GM23338 (cell line): ENCODE measurements at regions not wholly inside any gene's neighbourhood (a gene's known extent, or its start where the extent isn't known, plus 50 kb on each side); places are given as distances from the start of the nearest gene placed in this dataset.

Experiments used
- ATAC-seq: fragments of 200-7000 bp; cut with Tn5 transposase; 3 replicates; pipeline ENCODE4 v1.9.1; 2020
- DNase-seq: peaks from one replicate; pipeline ENCODE4 v3.0.0-alpha.2; 2015; ENCODE audit warnings: low spot score
- H2AFZ ChIP-seq: fragments of 200-600 bp; sonication (generic); 2 replicates; pipeline ENCODE4 v1.8.0; 2016; ENCODE audit warnings: antibody characterized with exemption, mild to moderate bottlenecking, moderate library complexity
- H3F3A ChIP-seq: fragments of 200-600 bp; sonication (generic); replicated peaks from 2 replicates; pipeline ENCODE4 v1.8.0; 2017; ENCODE audit warnings: antibody characterized with exemption, mixed run types, low read depth
- H3K27ac ChIP-seq: fragments of 200-600 bp; sonication (generic); 2 replicates; pipeline ENCODE4 v1.6.1; 2016; ENCODE audit warnings: low read depth
- H3K27me3 ChIP-seq: fragments of 200-600 bp; sonication (generic); 2 replicates; pipeline ENCODE4 v1.8.0; 2016; ENCODE audit warnings: mild to moderate bottlenecking, mixed run types, moderate library complexity; ENCODE audit not compliant: insufficient read depth
- H3K36me3 ChIP-seq: fragments of 200-600 bp; sonication (generic); 2 replicates; pipeline ENCODE4 v1.8.0; 2016; ENCODE audit warnings: mild to moderate bottlenecking; ENCODE audit not compliant: insufficient read depth
- H3K4me1 ChIP-seq: fragments of 200-600 bp; sonication (generic); 2 replicates; pipeline ENCODE4 v1.8.0; 2016; ENCODE audit warnings: mild to moderate bottlenecking, moderate library complexity; ENCODE audit not compliant: insufficient read depth
- H3K4me2 ChIP-seq: fragments of 200-600 bp; sonication (generic); 2 replicates; pipeline ENCODE4 v1.7.1; 2017; ENCODE audit warnings: mixed run types
- H3K4me3 ChIP-seq: fragments of 200-600 bp; sonication (generic); 2 replicates; pipeline ENCODE4 v1.6.1; 2016; ENCODE audit warnings: mixed run types
- H3K79me2 ChIP-seq: fragments of 200-600 bp; sonication (generic); replicated peaks from 2 replicates; pipeline ENCODE4 v1.8.0; 2017; ENCODE audit warnings: mild to moderate bottlenecking; ENCODE audit not compliant: insufficient read depth
- H3K9me2 ChIP-seq: fragments of 200-600 bp; sonication (generic); 2 replicates; pipeline ENCODE4 v1.8.0; 2017; ENCODE audit not compliant: insufficient read depth
- H4K20me1 ChIP-seq: fragments of 200-600 bp; sonication (generic); replicated peaks from 2 replicates; pipeline ENCODE4 v1.8.0; 2017; ENCODE audit warnings: mild to moderate bottlenecking; ENCODE audit not compliant: insufficient read depth
- H3K27ac Mint-ChIP-seq: 2 replicates; pipeline ENCODE4 v1.8.0; 2020; ENCODE audit warnings: inconsistent platforms, mild to moderate bottlenecking, moderate library complexity, mixed read lengths
- H3K27me3 Mint-ChIP-seq: 3 replicates; pipeline ENCODE4 v1.8.0; 2022; ENCODE audit warnings: low read depth, mild to moderate bottlenecking, moderate library complexity, mixed read lengths, inconsistent platforms; ENCODE audit not compliant: insufficient read depth, poor library complexity
- H3K36me3 Mint-ChIP-seq: 3 replicates; pipeline ENCODE4 v1.8.0; 2021; ENCODE audit warnings: low read depth, mild to moderate bottlenecking, inconsistent platforms, moderate library complexity, mixed read lengths
- H3K4me1 Mint-ChIP-seq: 3 replicates; pipeline ENCODE4 v1.8.0; 2020; ENCODE audit warnings: mild to moderate bottlenecking, inconsistent platforms, mixed read lengths
- H3K4me3 Mint-ChIP-seq: 3 replicates; pipeline ENCODE4 v1.8.0; 2021; ENCODE audit warnings: moderate library complexity, mild to moderate bottlenecking, inconsistent platforms, mixed read lengths
- H3K9me3 Mint-ChIP-seq: 3 replicates; pipeline ENCODE4 v1.8.0; 2020; ENCODE audit warnings: moderate library complexity, mild to moderate bottlenecking, inconsistent platforms, mixed read lengths
- CREB1 ChIP-seq: fragments of 250-450 bp; sonication (Bioruptor Pico); IDR thresholded peaks from 2 replicates; pipeline ENCODE4 v1.5.0; 2020; ENCODE audit warnings: low read depth, mild to moderate bottlenecking, moderate library complexity
- EZH2 ChIP-seq: fragments of 200-600 bp; sonication (generic); IDR thresholded peaks from one replicate; pipeline ENCODE4 v1.8.0; 2017; ENCODE audit warnings: antibody characterized with exemption, mild to moderate bottlenecking, low read depth; ENCODE audit not compliant: unreplicated experiment
- EZH2phosphoT487 ChIP-seq: fragments of 200-600 bp; sonication (generic); IDR thresholded peaks from one replicate; pipeline ENCODE4 v1.8.1; 2018; ENCODE audit warnings: antibody characterized with exemption; ENCODE audit not compliant: unreplicated experiment
- JUNB ChIP-seq: IDR thresholded peaks from one replicate; pipeline ENCODE4 v1.6.1; 2016; ENCODE audit warnings: antibody characterized with exemption; ENCODE audit not compliant: unreplicated experiment
- NANOG ChIP-seq: IDR thresholded peaks from 2 replicates; pipeline ENCODE4 v1.6.1; 2016; ENCODE audit warnings: antibody characterized with exemption, borderline replicate concordance
- POLR2AphosphoS5 ChIP-seq: IDR thresholded peaks from 2 replicates; pipeline ENCODE4 v1.6.1; 2016; ENCODE audit warnings: antibody characterized with exemption, low read depth
- REST ChIP-seq: IDR thresholded peaks from one replicate; pipeline ENCODE4 v1.6.1; 2018; ENCODE audit warnings: antibody characterized with exemption; ENCODE audit not compliant: unreplicated experiment
- STAT1 ChIP-seq: IDR thresholded peaks from one replicate; pipeline ENCODE4 v1.6.1; 2016; ENCODE audit warnings: antibody characterized with exemption; ENCODE audit not compliant: unreplicated experiment
- ZNF114 ChIP-seq: fragments of 250-450 bp; sonication (Bioruptor Pico); IDR thresholded peaks from 2 replicates; pipeline ENCODE4 v1.5.0; 2020; ENCODE audit warnings: mild to moderate bottlenecking, moderate library complexity
- ZNF331 ChIP-seq: fragments of 250-450 bp; sonication (Bioruptor Pico); IDR thresholded peaks from 2 replicates; pipeline ENCODE4 v1.5.0; 2020; ENCODE audit warnings: low read depth, mild to moderate bottlenecking, moderate library complexity
- TF ChIP-seq, protein P1 (sequence below), 2 experiments: fragments of 200-600 bp in 1 of 2; sonication (generic) in 1 of 2; conservative IDR thresholded peaks; 2 replicates each; pipeline versions ENCODE4 v1.5.1 to v1.6.1; 2016 to 2017; ENCODE audit warnings: antibody characterized with exemption in 2 of 2, low read depth in 2 of 2, mild to moderate bottlenecking in 2 of 2, moderate library complexity in 1 of 2
- TF ChIP-seq, protein P2 (sequence below): fragments of 250-450 bp; sonication (Bioruptor Pico); IDR thresholded peaks from 2 replicates; pipeline ENCODE4 v1.5.0; 2020; ENCODE audit warnings: mild to moderate bottlenecking, moderate library complexity
- TF ChIP-seq, protein P3 (sequence below): IDR thresholded peaks from 2 replicates; pipeline ENCODE4 v1.6.1; 2016; ENCODE audit warnings: antibody characterized with exemption

DNA sequence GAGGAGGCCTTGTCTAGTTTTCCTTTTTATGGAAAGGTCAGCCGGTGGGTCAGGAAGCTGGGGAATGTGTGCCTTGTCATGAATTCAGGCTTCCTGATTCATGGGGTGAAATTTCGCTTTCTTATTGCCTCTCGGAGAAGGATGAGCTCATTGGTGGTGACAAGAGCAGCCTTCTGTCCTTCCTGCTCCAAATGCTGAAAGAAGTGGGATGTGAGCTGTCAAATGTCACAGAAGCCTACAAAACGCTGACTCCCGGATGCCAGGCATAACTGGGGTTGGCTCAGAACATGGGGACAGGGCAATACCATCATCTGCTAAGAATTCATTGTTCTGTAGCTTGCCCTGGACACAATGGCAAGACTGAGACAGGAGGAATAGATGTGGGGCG, 55.8 kb upstream of the FAM136A start:
- Histone ChIP-seq H3F3A (no peaks in the 10 kb centered on the region), H3K9me2 (peaks cover 6% of the 10 kb centered on the region; the same call in 1 of the 2 replicates), H3K36me3 (no peaks in the 10 kb centered on the region), H3K79me2 (no peaks in the 10 kb centered on the region), H3K4me3 (no peak overlapping the region), H3K4me1 (no peaks in the 10 kb centered on the region), H3K27ac (no peak overlapping the region), H2AFZ (no peak overlapping the region), H4K20me1 (no peaks in the 10 kb centered on the region), H3K27me3 (no peaks in the 10 kb centered on the region), H3K4me2 (no peak overlapping the region)
- peaks cover 7% of the 10 kb centered on the region for H3K27me3 Mint-ChIP-seq
- H3K36me3 Mint-ChIP-seq, result no peaks in the 10 kb centered on the region
- peaks cover 10% of the 10 kb centered on the region for H3K4me1 Mint-ChIP-seq
- no peak for DNase-seq
- no peaks in the 10 kb centered on the region; the same call in 2 of the 3 replicates for H3K9me3 Mint-ChIP-seq
- no peak overlapping the region for H3K4me3 Mint-ChIP-seq
- no peak overlapping the region; the same call in 1 of the 2 replicates for H3K27ac Mint-ChIP-seq
- ATAC-seq, result no peak
- TF ChIP-seq CREB1 (CRISPR knock-in tag) (no peak), NANOG (no peak), ZNF114 (CRISPR knock-in tag) (no peak), STAT1 (no peak), EZH2phosphoT487 (no peak), POLR2AphosphoS5 (no peak), JUNB (no peak), ZNF331 (CRISPR knock-in tag) (no peak), REST (no peak), EZH2 (no peak)
- TF ChIP-seq, protein P1, sequence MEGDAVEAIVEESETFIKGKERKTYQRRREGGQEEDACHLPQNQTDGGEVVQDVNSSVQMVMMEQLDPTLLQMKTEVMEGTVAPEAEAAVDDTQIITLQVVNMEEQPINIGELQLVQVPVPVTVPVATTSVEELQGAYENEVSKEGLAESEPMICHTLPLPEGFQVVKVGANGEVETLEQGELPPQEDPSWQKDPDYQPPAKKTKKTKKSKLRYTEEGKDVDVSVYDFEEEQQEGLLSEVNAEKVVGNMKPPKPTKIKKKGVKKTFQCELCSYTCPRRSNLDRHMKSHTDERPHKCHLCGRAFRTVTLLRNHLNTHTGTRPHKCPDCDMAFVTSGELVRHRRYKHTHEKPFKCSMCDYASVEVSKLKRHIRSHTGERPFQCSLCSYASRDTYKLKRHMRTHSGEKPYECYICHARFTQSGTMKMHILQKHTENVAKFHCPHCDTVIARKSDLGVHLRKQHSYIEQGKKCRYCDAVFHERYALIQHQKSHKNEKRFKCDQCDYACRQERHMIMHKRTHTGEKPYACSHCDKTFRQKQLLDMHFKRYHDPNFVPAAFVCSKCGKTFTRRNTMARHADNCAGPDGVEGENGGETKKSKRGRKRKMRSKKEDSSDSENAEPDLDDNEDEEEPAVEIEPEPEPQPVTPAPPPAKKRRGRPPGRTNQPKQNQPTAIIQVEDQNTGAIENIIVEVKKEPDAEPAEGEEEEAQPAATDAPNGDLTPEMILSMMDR (conservative IDR thresholded peaks at IDR 0.05; ENCODE audit: low read depth in 2 of 2), result no peak
- TF ChIP-seq, protein P2, sequence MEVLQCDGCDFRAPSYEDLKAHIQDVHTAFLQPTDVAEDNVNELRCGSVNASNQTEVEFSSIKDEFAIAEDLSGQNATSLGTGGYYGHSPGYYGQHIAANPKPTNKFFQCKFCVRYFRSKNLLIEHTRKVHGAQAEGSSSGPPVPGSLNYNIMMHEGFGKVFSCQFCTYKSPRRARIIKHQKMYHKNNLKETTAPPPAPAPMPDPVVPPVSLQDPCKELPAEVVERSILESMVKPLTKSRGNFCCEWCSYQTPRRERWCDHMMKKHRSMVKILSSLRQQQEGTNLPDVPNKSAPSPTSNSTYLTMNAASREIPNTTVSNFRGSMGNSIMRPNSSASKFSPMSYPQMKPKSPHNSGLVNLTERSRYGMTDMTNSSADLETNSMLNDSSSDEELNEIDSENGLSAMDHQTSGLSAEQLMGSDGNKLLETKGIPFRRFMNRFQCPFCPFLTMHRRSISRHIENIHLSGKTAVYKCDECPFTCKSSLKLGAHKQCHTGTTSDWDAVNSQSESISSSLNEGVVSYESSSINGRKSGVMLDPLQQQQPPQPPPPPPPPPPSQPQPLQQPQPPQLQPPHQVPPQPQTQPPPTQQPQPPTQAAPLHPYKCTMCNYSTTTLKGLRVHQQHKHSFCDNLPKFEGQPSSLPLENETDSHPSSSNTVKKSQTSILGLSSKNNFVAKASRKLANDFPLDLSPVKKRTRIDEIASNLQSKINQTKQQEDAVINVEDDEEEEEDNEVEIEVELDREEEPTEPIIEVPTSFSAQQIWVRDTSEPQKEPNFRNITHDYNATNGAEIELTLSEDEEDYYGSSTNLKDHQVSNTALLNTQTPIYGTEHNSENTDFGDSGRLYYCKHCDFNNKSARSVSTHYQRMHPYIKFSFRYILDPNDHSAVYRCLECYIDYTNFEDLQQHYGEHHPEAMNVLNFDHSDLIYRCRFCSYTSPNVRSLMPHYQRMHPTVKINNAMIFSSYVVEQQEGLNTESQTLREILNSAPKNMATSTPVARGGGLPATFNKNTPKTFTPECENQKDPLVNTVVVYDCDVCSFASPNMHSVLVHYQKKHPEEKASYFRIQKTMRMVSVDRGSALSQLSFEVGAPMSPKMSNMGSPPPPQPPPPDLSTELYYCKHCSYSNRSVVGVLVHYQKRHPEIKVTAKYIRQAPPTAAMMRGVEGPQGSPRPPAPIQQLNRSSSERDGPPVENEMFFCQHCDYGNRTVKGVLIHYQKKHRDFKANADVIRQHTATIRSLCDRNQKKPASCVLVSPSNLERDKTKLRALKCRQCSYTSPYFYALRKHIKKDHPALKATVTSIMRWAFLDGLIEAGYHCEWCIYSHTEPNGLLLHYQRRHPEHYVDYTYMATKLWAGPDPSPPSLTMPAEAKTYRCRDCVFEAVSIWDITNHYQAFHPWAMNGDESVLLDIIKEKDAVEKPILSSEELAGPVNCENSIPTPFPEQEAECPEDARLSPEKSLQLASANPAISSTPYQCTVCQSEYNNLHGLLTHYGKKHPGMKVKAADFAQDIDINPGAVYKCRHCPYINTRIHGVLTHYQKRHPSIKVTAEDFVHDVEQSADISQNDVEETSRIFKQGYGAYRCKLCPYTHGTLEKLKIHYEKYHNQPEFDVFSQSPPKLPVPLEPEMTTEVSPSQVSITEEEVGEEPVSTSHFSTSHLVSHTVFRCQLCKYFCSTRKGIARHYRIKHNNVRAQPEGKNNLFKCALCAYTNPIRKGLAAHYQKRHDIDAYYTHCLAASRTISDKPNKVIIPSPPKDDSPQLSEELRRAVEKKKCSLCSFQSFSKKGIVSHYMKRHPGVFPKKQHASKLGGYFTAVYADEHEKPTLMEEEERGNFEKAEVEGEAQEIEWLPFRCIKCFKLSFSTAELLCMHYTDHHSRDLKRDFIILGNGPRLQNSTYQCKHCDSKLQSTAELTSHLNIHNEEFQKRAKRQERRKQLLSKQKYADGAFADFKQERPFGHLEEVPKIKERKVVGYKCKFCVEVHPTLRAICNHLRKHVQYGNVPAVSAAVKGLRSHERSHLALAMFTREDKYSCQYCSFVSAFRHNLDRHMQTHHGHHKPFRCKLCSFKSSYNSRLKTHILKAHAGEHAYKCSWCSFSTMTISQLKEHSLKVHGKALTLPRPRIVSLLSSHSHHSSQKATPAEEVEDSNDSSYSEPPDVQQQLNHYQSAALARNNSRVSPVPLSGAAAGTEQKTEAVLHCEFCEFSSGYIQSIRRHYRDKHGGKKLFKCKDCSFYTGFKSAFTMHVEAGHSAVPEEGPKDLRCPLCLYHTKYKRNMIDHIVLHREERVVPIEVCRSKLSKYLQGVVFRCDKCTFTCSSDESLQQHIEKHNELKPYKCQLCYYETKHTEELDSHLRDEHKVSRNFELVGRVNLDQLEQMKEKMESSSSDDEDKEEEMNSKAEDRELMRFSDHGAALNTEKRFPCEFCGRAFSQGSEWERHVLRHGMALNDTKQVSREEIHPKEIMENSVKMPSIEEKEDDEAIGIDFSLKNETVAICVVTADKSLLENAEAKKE (CRISPR knock-in tag), result no peak
- TF ChIP-seq, protein P3, sequence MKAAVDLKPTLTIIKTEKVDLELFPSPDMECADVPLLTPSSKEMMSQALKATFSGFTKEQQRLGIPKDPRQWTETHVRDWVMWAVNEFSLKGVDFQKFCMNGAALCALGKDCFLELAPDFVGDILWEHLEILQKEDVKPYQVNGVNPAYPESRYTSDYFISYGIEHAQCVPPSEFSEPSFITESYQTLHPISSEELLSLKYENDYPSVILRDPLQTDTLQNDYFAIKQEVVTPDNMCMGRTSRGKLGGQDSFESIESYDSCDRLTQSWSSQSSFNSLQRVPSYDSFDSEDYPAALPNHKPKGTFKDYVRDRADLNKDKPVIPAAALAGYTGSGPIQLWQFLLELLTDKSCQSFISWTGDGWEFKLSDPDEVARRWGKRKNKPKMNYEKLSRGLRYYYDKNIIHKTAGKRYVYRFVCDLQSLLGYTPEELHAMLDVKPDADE, result no peak
